Jurkat, Clone E6-1 (cell line): ENCODE measurements at regions not wholly inside any gene's neighbourhood (a gene's known extent, or its start where the extent isn't known, plus 50 kb on each side); places are given as distances from the start of the nearest gene placed in this dataset.
A peak's percentile ranks its signal among the peaks of the same experiment; 100 is the strongest.

Experiments
- DNase-seq: peaks from one replicate; pipeline ENCODE4 v3.0.0-alpha.2; 2011; ENCODE audit warnings: low read depth, low spot score
- H3K4me3 ChIP-seq: 2 replicates; pipeline ENCODE4 v1.5.1; 2011; ENCODE audit warnings: mild to moderate bottlenecking, low read length, control low read depth, moderate library complexity

GRCh38 chr4:171049380-171049779 is 763.8 kb upstream of the GALNTL6 start:
- H3K4me3 ChIP-seq, result no peak overlapping the region
- DNase-seq, result no peak

GRCh38 chr4:171042989-171043524 is 770.1 kb upstream of the GALNTL6 start:
- H3K4me3 ChIP-seq, result no peak overlapping the region
- DNase-seq, result no peak

- no peak for DNase-seq
These were observed 777.3 kb upstream of the GALNTL6 start for GRCh38 chr4:171035909-171036308.

DNA sequence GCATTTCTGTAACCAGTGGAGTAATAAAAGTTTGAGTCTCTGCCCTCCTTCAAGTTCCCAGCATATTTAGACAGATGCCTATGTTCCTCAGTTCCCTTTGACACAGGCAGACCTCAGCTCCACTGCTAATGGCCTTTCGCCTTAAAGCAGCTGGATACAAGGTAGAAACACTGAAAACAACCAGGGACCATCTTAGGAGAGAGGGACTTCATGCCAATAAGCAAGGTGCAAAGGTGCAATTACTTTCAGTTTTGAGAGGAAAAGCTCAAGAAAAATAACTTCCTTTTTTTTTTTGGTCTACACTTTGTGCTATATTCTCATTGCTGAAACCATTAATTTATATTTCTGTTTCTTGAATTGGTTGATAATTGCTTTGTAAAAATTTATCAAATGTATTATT is 781.9 kb upstream of the GALNTL6 start:
- no peak overlapping the region for H3K4me3 ChIP-seq
- no peak for DNase-seq

More at GRCh38 chr4:171035909-171036308, 777.3 kb upstream of the GALNTL6 start:
- no peak overlapping the region for H3K4me3 ChIP-seq

DNA sequence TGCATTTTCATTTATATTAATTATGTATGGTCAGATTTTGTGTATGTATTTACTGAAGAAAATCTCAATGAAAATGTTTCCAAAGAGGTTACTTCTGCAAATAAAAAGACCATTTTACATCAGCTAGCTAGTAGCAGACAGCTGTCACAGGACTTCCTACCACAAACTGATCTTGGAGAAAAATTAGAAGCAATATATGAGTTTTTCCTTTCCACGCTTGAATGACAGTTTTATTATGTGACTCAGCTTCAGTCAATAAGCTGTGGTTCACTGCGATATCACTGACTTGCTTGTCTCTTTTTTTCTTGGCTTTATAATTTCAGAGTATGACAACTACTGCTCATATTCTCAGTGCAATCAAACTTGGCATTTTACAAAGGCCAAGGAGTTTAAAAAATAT is 787.4 kb upstream of the GALNTL6 start:
- H3K4me3 ChIP-seq, result no peak overlapping the region
- peak; percentile 42 for DNase-seq

GRCh38 chr4:171025343-171025742 is 787.9 kb upstream of the GALNTL6 start:
- no peak for DNase-seq
- H3K4me3 ChIP-seq, result no peak overlapping the region

- no peak overlapping the region for H3K4me3 ChIP-seq
- no peak for DNase-seq
These were observed 788.4 kb upstream of the GALNTL6 start for GRCh38 chr4:171024720-171025303.

DNA sequence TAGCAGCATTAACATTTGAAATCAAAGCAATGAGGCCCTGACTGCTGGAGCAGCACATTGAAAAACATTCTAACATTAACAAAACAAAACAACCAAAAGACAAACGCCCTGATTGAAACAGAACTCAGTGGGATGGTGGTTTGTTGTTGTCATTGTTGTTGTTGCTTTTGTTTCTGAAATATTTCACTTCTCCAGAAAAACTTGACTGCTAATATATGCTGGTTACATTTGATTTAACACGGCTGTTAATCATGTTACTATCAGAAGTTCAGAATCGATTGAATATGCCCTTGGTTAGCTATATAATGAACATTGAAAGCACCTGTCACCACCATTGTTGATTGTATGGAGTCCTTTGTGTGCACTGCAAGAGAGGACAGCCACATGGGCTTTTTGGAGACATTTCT is 790.4 kb upstream of the GALNTL6 start:
- no peak for DNase-seq
- no peak overlapping the region for H3K4me3 ChIP-seq

GRCh38 chr4:171017593-171017992 is 795.6 kb upstream of the GALNTL6 start:
- DNase-seq, result no peak
- no peak overlapping the region for H3K4me3 ChIP-seq

- no peak for DNase-seq
These were observed 797.1 kb upstream of the GALNTL6 start for GRCh38 chr4:171016145-171016544.

DNA sequence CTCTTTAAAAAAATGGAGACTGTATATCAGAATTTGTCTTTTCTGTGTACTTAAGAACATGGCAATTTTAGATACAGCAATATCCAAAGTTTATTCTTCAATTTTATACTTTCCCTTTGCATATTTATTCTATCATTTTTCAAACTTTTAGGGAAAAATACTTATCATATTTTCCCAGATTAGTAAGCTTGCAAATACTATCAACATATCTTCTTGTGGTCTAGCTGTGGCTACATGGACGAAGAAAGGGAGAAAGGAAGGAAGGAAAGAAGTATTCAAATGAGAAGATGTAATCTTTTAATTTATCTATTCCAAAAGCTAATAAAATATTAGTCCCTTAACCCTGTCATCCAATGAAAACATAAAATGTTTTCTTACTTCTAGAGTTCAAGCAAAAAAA is 797.8 kb upstream of the GALNTL6 start:
- no peak for DNase-seq
- H3K4me3 ChIP-seq, result no peak overlapping the region

More at GRCh38 chr4:171016145-171016544, 797.1 kb upstream of the GALNTL6 start:
- no peak overlapping the region for H3K4me3 ChIP-seq

GRCh38 chr4:171007618-171008390 is 805.4 kb upstream of the GALNTL6 start:
- no peak for DNase-seq
- H3K4me3 ChIP-seq, result no peak overlapping the region

DNA sequence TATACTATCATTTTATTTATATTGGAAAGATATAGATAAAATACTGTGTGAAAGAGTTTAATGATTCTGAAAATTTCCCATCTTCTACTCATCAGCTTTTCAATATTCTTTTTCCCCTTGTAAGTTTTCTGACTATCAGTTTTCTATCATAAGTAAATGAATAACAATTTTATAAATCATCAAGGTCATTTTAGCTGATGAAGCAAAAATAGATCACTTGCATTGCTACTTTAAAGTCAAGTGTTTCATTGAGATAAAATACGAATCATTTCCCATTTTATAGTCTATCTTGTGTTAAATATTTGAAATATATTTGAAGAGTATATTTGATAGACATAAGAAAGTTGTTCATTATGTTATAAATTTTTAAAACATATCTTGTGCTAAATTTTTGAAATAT is 811.0 kb upstream of the GALNTL6 start:
- no peak for DNase-seq
- H3K4me3 ChIP-seq, result no peak overlapping the region

DNA sequence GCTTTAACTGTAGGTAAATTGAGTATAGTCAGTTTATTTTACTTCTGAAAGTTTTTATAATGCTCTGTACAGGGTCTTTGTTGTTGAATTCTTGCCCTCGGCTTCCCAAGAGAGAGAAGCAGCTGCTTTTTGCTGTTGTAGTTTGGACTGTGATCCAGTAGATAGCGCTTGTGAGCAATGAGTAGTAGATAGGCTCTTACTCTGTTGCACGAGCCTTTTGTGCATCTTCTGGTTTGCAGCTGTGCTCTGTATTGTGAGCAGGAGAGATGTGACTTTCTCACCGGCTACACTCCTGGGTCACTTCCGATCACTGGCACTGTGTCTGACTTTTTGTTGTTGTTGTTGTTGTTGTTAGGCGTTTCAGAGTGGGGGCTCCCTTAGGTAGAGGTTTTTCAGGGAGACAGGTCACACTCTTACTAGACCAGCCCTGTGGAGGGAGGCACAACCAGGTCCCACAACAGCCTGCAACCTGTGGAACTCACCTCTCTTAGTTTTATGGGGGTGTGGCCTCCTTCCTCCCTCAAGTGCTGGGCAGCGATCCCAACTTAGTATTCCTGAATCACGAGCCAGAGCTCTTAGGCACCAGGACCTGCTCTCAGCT is 822.1 kb upstream of the GALNTL6 start:
- H3K4me3 ChIP-seq, result no peak overlapping the region
- peak; percentile 41 for DNase-seq

DNA sequence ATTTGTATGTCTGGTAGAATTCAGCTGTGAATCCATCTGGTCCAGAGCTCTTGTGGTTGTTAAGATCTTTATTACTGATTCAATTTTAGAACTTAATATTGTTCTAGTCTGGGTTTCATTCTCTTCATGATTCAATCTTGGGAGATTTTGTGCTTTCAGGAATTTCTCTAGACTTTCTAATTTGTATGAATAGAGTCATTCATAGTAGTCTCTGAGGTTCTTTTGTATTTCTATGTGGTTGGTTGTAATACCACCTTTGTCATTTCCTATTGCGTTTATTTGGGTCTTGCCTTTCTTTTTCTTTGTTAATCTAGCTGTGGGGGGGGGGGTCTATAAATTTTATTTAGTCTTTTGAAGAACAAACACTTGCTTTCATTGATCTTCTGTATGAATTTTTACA is 824.8 kb upstream of the GALNTL6 start:
- no peak overlapping the region for H3K4me3 ChIP-seq
- no peak for DNase-seq

GRCh38 chr4:170979736-170980135 is 833.5 kb upstream of the GALNTL6 start:
- DNase-seq, result no peak
- no peak overlapping the region for H3K4me3 ChIP-seq

GRCh38 chr4:170978990-170979389 is 834.2 kb upstream of the GALNTL6 start:
- peak; percentile 11 for DNase-seq
- H3K4me3 ChIP-seq, result no peak overlapping the region

GRCh38 chr4:170949084-170949483 is 859.3 kb upstream of the AADAT start:
- H3K4me3 ChIP-seq, result no peak overlapping the region
- no peak for DNase-seq

- DNase-seq, result no peak
- H3K4me3 ChIP-seq, result no peak overlapping the region
These were observed 850.4 kb upstream of the AADAT start for GRCh38 chr4:170940043-170940724.

DNA sequence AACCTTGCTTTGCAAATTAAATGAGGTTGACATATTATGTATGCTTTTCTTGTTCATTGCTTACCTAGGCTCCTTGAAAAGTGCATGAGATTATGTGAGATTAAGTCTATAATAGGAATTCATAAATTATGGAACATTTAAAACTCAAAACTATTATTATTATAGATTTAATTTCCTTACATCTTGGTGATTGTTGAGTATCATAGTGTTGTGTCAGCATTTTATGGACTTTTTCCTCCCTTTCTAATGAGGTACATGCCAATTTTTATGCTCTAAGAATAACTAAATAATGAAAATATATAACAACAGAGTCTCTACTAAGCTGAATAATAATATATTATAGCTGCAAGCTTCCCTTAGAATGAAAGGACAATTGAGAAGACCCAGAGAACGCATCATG is 848.8 kb upstream of the AADAT start:
- H3K4me3 ChIP-seq, result no peak overlapping the region
- DNase-seq, result no peak
